HAP-1 (cell line): ENCODE measurements at regions not wholly inside any gene's neighbourhood (a gene's known extent, or its start where the extent isn't known, plus 50 kb on each side); places are given as distances from the start of the nearest gene placed in this dataset.
"Not testable (repeated sequence)": the region's sequence is repeated elsewhere in the genome, so short reads cannot be mapped to it uniquely, and the experiment has no call there.

Experiments used
- DNase-seq, 2 experiments: peaks; one replicate each; pipeline ENCODE4 v3.0.0-alpha.2; 2016 to 2020; ENCODE audit warnings: low spot score in 2 of 2
- H3K27me3 ChIP-seq: fragments of 250-450 bp; sonication (Bioruptor Pico); 2 replicates; pipeline ENCODE4 v1.5.1; 2020; ENCODE audit warnings: low read depth, mild to moderate bottlenecking, moderate library complexity
- H3K36me3 ChIP-seq: fragments of 250-450 bp; sonication (Bioruptor Pico); replicated peaks from 2 replicates; pipeline ENCODE4 v1.5.1; 2020; ENCODE audit warnings: mild to moderate bottlenecking
- H3K4me1 ChIP-seq: fragments of 250-450 bp; sonication (Bioruptor Pico); 2 replicates; pipeline ENCODE4 v1.5.1; 2020; ENCODE audit warnings: mild to moderate bottlenecking
- H3K4me3 ChIP-seq: fragments of 250-450 bp; sonication (Bioruptor Pico); 2 replicates; pipeline ENCODE4 v1.5.1; 2020; ENCODE audit warnings: mild to moderate bottlenecking, moderate library complexity
- H3K9me3 ChIP-seq: fragments of 250-450 bp; sonication (Bioruptor Pico); 2 replicates; pipeline ENCODE4 v1.5.1; 2020; ENCODE audit warnings: mild to moderate bottlenecking, moderate library complexity
- in situ Hi-C: fragments of 300-500 bp; cut with MboI; formaldehyde crosslinking; loops from 3 replicates; pipeline ENCODE4 v1.14.3; 2020; ENCODE audit warnings: low sequenced_read_pairs, inconsistent platforms, mixed read lengths

- H3K4me1 ChIP-seq = peaks cover 34% of the 10 kb centered on the region
- in situ Hi-C loops = no loop called here
- H3K4me3 ChIP-seq = no peak overlapping the region
- H3K27me3 ChIP-seq = no peaks in the 10 kb centered on the region
- DNase-seq = no peak
- no peaks in the 10 kb centered on the region for H3K9me3 ChIP-seq
- no peaks in the 10 kb centered on the region for H3K36me3 ChIP-seq
Measured at GRCh38 chr6:128724738-128725137, 158.2 kb upstream of the LAMA2 start.

- Histone ChIP-seq H3K4me3 (no peak overlapping the region), H3K27me3 (no peaks in the 10 kb centered on the region), H3K9me3 (no peaks in the 10 kb centered on the region), H3K36me3 (no peaks in the 10 kb centered on the region), H3K4me1 (peaks cover 35% of the 10 kb centered on the region)
- DNase-seq = peak; percentile 45 to 92
- in situ Hi-C loops = no loop called here
Measured at GRCh38 chr6:128723667-128724066, 159.3 kb upstream of the LAMA2 start.

GRCh38 chr6:128720891-128721290 is 162.0 kb upstream of the LAMA2 start:
- no peaks in the 10 kb centered on the region for H3K9me3 ChIP-seq
- no peaks in the 10 kb centered on the region for H3K36me3 ChIP-seq
- H3K27me3 ChIP-seq = no peaks in the 10 kb centered on the region
- peaks cover 35% of the 10 kb centered on the region for H3K4me1 ChIP-seq
- no peak overlapping the region for H3K4me3 ChIP-seq
- in situ Hi-C loops = no loop called here
- peak in 1 of 2 experiments; percentile 95 for DNase-seq

GRCh38 chr6:128719786-128720185 is 163.2 kb upstream of the LAMA2 start:
- no peak overlapping the region for H3K4me3 ChIP-seq
- H3K27me3 ChIP-seq = no peaks in the 10 kb centered on the region
- H3K36me3 ChIP-seq = no peaks in the 10 kb centered on the region
- no peaks in the 10 kb centered on the region for H3K9me3 ChIP-seq
- no peak for DNase-seq
- in situ Hi-C loops = no loop called here
- peaks cover 35% of the 10 kb centered on the region for H3K4me1 ChIP-seq

GRCh38 chr6:128713461-128713860 is 169.5 kb upstream of the LAMA2 start:
- in situ Hi-C loops = no loop called here
- DNase-seq = no peak
- H3K9me3 ChIP-seq = no peaks in the 10 kb centered on the region
- H3K4me3 ChIP-seq = no peak overlapping the region
- no peaks in the 10 kb centered on the region for H3K36me3 ChIP-seq
- H3K4me1 ChIP-seq = no peaks in the 10 kb centered on the region; the same call in 1 of the 2 replicates
- H3K27me3 ChIP-seq = no peaks in the 10 kb centered on the region

GRCh38 chr6:128712898-128713297 is 170.0 kb upstream of the LAMA2 start:
- no peaks in the 10 kb centered on the region for H3K9me3 ChIP-seq
- DNase-seq = no peak
- H3K27me3 ChIP-seq = no peaks in the 10 kb centered on the region
- no peaks in the 10 kb centered on the region; the same call in 1 of the 2 replicates for H3K4me1 ChIP-seq
- in situ Hi-C loops = no loop called here
- no peak overlapping the region for H3K4me3 ChIP-seq
- H3K36me3 ChIP-seq = no peaks in the 10 kb centered on the region

- in situ Hi-C loops = no loop called here
- H3K36me3 ChIP-seq = no peaks in the 10 kb centered on the region
- no peak overlapping the region for H3K4me3 ChIP-seq
- no peaks in the 10 kb centered on the region for H3K4me1 ChIP-seq
- no peak for DNase-seq
- no peaks in the 10 kb centered on the region for H3K9me3 ChIP-seq
- H3K27me3 ChIP-seq = no peaks in the 10 kb centered on the region
Measured at GRCh38 chr6:128711149-128711548, 171.8 kb upstream of the LAMA2 start.

- Histone ChIP-seq H3K4me3 (no peak overlapping the region), H3K36me3 (no peaks in the 10 kb centered on the region), H3K27me3 (no peaks in the 10 kb centered on the region), H3K4me1 (no peaks in the 10 kb centered on the region), H3K9me3 (no peaks in the 10 kb centered on the region)
- in situ Hi-C loops = no loop called here
- no peak for DNase-seq
Measured at GRCh38 chr6:128710315-128710714, 172.6 kb upstream of the LAMA2 start.

GRCh38 chr6:128704601-128705000 is 178.3 kb upstream of the LAMA2 start:
- H3K36me3 ChIP-seq = no peaks in the 10 kb centered on the region
- H3K27me3 ChIP-seq = no peaks in the 10 kb centered on the region
- no peak for DNase-seq
- H3K4me1 ChIP-seq = no peaks in the 10 kb centered on the region
- H3K4me3 ChIP-seq = no peak overlapping the region
- in situ Hi-C loops = no loop called here
- no peaks in the 10 kb centered on the region for H3K9me3 ChIP-seq

GRCh38 chr6:128703794-128704193 is 179.1 kb upstream of the LAMA2 start:
- H3K36me3 ChIP-seq, in situ Hi-C loops, H3K4me3 ChIP-seq, H3K4me1 ChIP-seq, H3K27me3 ChIP-seq, H3K9me3 ChIP-seq: not testable (repeated sequence)
- peak in 1 of 2 experiments; percentile 8 for DNase-seq

GRCh38 chr6:128696691-128697689 is 176.6 kb upstream of the PTPRK start:
- H3K9me3 ChIP-seq = no peaks in the 10 kb centered on the region
- H3K4me1 ChIP-seq = no peaks in the 10 kb centered on the region
- no peaks in the 10 kb centered on the region for H3K36me3 ChIP-seq
- no peaks in the 10 kb centered on the region for H3K27me3 ChIP-seq
- H3K4me3 ChIP-seq = no peak overlapping the region
- in situ Hi-C loops = no loop called here
- no peak for DNase-seq

- Histone ChIP-seq H3K9me3 (no peaks in the 10 kb centered on the region), H3K27me3 (no peaks in the 10 kb centered on the region)
- in situ Hi-C loops = no loop called here
Measured at GRCh38 chr6:128694303-128695009, 174.1 kb upstream of the PTPRK start.

GRCh38 chr6:128690063-128690462 is 169.7 kb upstream of the PTPRK start:
- Histone ChIP-seq H3K27me3 (no peaks in the 10 kb centered on the region), H3K9me3 (no peaks in the 10 kb centered on the region), H3K4me3 (no peak overlapping the region), H3K36me3 (no peaks in the 10 kb centered on the region), H3K4me1 (no peaks in the 10 kb centered on the region)
- no peak for DNase-seq
- in situ Hi-C loops = no loop called here

More at GRCh38 chr6:128694303-128695009, 174.1 kb upstream of the PTPRK start:
- no peak overlapping the region for H3K4me3 ChIP-seq
- no peaks in the 10 kb centered on the region for H3K4me1 ChIP-seq
- no peak for DNase-seq
- no peaks in the 10 kb centered on the region for H3K36me3 ChIP-seq

GRCh38 chr6:128686084-128686483 is 165.7 kb upstream of the PTPRK start:
- Histone ChIP-seq H3K4me1 (no peaks in the 10 kb centered on the region), H3K4me3 (no peak overlapping the region), H3K27me3 (no peaks in the 10 kb centered on the region), H3K9me3 (no peaks in the 10 kb centered on the region), H3K36me3 (no peaks in the 10 kb centered on the region)
- DNase-seq = no peak
- in situ Hi-C loops = no loop called here
